ENCODE measurements at regions not wholly inside any gene's neighbourhood (a gene's known extent, or its start where the extent isn't known, plus 50 kb on each side); places are given as distances from the start of the nearest gene placed in this dataset.

DNA sequence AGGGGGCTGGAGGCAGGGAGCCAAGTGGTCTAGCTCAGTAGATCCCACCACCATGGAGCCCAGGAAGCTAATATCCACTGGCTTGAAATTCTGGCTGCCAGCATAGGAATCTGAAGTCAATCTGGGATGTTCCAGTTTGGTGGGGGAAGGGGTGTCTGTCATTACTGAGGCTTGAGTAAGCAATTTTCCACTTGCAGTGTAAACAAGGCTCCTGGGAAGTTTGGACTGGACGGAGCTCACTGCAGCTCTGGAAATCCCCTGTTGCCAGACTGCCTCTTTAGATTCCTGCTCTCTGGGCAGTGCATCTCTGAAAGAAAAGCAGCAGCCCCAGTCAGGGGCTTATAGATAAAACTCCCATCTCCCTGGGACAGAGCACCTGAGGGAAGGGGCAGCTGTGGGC, 349.2 kb upstream of the KLHL1 start:
- Histone ChIP-seq H4K20me1 (ENCODE audit: insufficient read depth) (no peaks in the 10 kb centered on the region), H3K79me2 (ENCODE audit: insufficient read depth, low read depth) (no peaks in the 10 kb centered on the region), H3K4me2 (no peak overlapping the region), H2AFZ (ENCODE audit: low read depth) (no peak overlapping the region), H3K36me3 (ENCODE audit: insufficient read depth) (no peaks in the 10 kb centered on the region), H3K4me1 (ENCODE audit: low read depth, poor library complexity, severe bottlenecking) (no peaks in the 10 kb centered on the region), H3K9ac (no peak overlapping the region), H3K4me3 (IDR thresholded peaks at IDR 0.05; ENCODE audit: insufficient read depth, low read depth, low read length) (no peak overlapping the region), H3K27me3 (ENCODE audit: insufficient read depth, low read depth) (no peaks in the 10 kb centered on the region), H3K27ac (no peak overlapping the region)
- TF ChIP-seq CTCF (conservative IDR thresholded peaks at IDR 0.05; ENCODE audit: low read depth, low read length): no peak

DNA sequence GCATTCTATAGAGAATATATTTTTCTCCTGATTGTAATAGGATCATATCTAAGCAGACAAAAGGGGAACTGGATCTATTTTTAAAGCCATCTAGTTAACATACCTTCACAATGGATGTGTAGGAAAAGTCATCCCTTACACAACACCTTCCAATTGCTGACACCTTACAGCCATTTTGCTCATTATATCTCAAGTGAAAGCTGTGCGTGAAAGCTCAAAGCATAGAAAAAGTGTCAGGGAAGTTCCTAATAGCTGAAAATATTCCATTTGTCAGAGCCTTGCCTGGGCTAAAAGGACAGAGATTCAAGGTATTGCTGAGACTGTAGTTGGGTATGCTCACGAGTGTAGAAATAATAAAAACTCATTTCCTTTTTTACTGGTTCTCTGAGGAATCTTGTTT, 340.6 kb upstream of the KLHL1 start:
- TF ChIP-seq CTCF (conservative IDR thresholded peaks at IDR 0.05; ENCODE audit: low read depth, low read length): no peak
- no peaks in the 10 kb centered on the region for H3K4me1 ChIP-seq (ENCODE audit: low read depth, poor library complexity, severe bottlenecking)
- no peaks in the 10 kb centered on the region for H3K36me3 ChIP-seq (ENCODE audit: insufficient read depth)
- H3K4me2 ChIP-seq: no peak overlapping the region
- no peak overlapping the region for H3K4me3 ChIP-seq (IDR thresholded peaks at IDR 0.05; ENCODE audit: insufficient read depth, low read depth, low read length)
- no peaks in the 10 kb centered on the region for H3K79me2 ChIP-seq (ENCODE audit: insufficient read depth, low read depth)
- H3K9ac ChIP-seq: no peak overlapping the region
- H3K27ac ChIP-seq: no peak overlapping the region
- H2AFZ ChIP-seq (ENCODE audit: low read depth): no peak overlapping the region
- no peaks in the 10 kb centered on the region for H4K20me1 ChIP-seq (ENCODE audit: insufficient read depth)
- H3K27me3 ChIP-seq (ENCODE audit: insufficient read depth, low read depth): no peaks in the 10 kb centered on the region

GRCh38 chr13:70432276-70432805, 324.1 kb upstream of the KLHL1 start:
- Histone ChIP-seq H3K9ac (no peak overlapping the region), H4K20me1 (ENCODE audit: insufficient read depth) (no peaks in the 10 kb centered on the region), H3K27ac (no peak overlapping the region), H2AFZ (ENCODE audit: low read depth) (no peak overlapping the region), H3K79me2 (ENCODE audit: insufficient read depth, low read depth) (no peaks in the 10 kb centered on the region), H3K27me3 (ENCODE audit: insufficient read depth, low read depth) (no peaks in the 10 kb centered on the region), H3K4me3 (IDR thresholded peaks at IDR 0.05; ENCODE audit: insufficient read depth, low read depth, low read length) (no peak overlapping the region), H3K36me3 (ENCODE audit: insufficient read depth) (no peaks in the 10 kb centered on the region), H3K4me2 (no peak overlapping the region), H3K4me1 (ENCODE audit: low read depth, poor library complexity, severe bottlenecking) (no peaks in the 10 kb centered on the region)
- TF ChIP-seq CTCF (conservative IDR thresholded peaks at IDR 0.05; ENCODE audit: low read depth, low read length): no peak

- H3K27ac ChIP-seq: no peak overlapping the region
- no peaks in the 10 kb centered on the region for H3K27me3 ChIP-seq (ENCODE audit: insufficient read depth, low read depth)
- no peak overlapping the region for H3K9ac ChIP-seq
- no peaks in the 10 kb centered on the region for H3K79me2 ChIP-seq (ENCODE audit: insufficient read depth, low read depth)
- H3K4me2 ChIP-seq: no peak overlapping the region
- H4K20me1 ChIP-seq (ENCODE audit: insufficient read depth): no peaks in the 10 kb centered on the region
- no peaks in the 10 kb centered on the region for H3K4me1 ChIP-seq (ENCODE audit: low read depth, poor library complexity, severe bottlenecking)
- no peaks in the 10 kb centered on the region for H3K36me3 ChIP-seq (ENCODE audit: insufficient read depth)
- H3K4me3 ChIP-seq (IDR thresholded peaks at IDR 0.05; ENCODE audit: insufficient read depth, low read depth, low read length): no peak overlapping the region
- no peak overlapping the region for H2AFZ ChIP-seq (ENCODE audit: low read depth)
- TF ChIP-seq CTCF (conservative IDR thresholded peaks at IDR 0.05; ENCODE audit: low read depth, low read length): no peak
Observed at GRCh38 chr13:70430256-70430655, 322.0 kb upstream of the KLHL1 start.
